H9 (cell line): ENCODE measurements at regions not wholly inside any gene's neighbourhood (a gene's known extent, or its start where the extent isn't known, plus 50 kb on each side); places are given as distances from the start of the nearest gene placed in this dataset.

Source experiments
- DNase-seq: peaks from one replicate; pipeline ENCODE4 v3.0.0-alpha.2; 2017
- H2AFZ ChIP-seq: one replicate; pipeline ENCODE4 v1.6.1; 2013; ENCODE audit warnings: mild to moderate bottlenecking, low read length, control low read depth, moderate library complexity
- H2AK5ac ChIP-seq: 2 replicates; pipeline ENCODE4 v1.6.1; 2013; ENCODE audit warnings: low read length, control low read depth, mixed read lengths; ENCODE audit not compliant: insufficient read length
- H2BK120ac ChIP-seq: one replicate; pipeline ENCODE4 v1.6.1; 2013; ENCODE audit warnings: low read depth, mild to moderate bottlenecking, low read length, control low read depth, inconsistent platforms; ENCODE audit not compliant: poor library complexity, severe bottlenecking
- H2BK12ac ChIP-seq: 2 replicates; pipeline ENCODE4 v1.6.1; 2013; ENCODE audit warnings: low read length, control low read depth, mixed read lengths, low read depth; ENCODE audit not compliant: insufficient read length
- H2BK15ac ChIP-seq: 2 replicates; pipeline ENCODE4 v1.6.1; 2013; ENCODE audit warnings: low read depth, low read length, control low read depth
- H2BK20ac ChIP-seq: one replicate; pipeline ENCODE4 v1.6.1; 2013; ENCODE audit warnings: low read depth, mild to moderate bottlenecking, low read length, control low read depth, inconsistent platforms; ENCODE audit not compliant: poor library complexity, severe bottlenecking
- H2BK5ac ChIP-seq: 2 replicates; pipeline ENCODE4 v1.6.1; 2013; ENCODE audit warnings: low read length, control low read depth, mixed read lengths; ENCODE audit not compliant: insufficient read length
- H3K14ac ChIP-seq: 2 replicates; pipeline ENCODE4 v1.6.1; 2013; ENCODE audit warnings: low read length, control low read depth; ENCODE audit not compliant: insufficient read depth
- H3K18ac ChIP-seq: 2 replicates; pipeline ENCODE4 v1.6.1; 2013; ENCODE audit warnings: low read depth, mild to moderate bottlenecking, mixed read lengths, low read length, control low read depth; ENCODE audit not compliant: insufficient read length
- H3K23ac ChIP-seq: 2 replicates; pipeline ENCODE4 v1.6.1; 2013; ENCODE audit warnings: low read length, control low read depth, mixed read lengths, low read depth; ENCODE audit not compliant: insufficient read length
- H3K23me2 ChIP-seq: 2 replicates; pipeline ENCODE4 v1.6.1; 2013; ENCODE audit warnings: low read depth, mild to moderate bottlenecking, mixed read lengths, low read length, control low read depth; ENCODE audit not compliant: insufficient read length, poor library complexity, severe bottlenecking
- H3K27ac ChIP-seq: 2 replicates; pipeline ENCODE4 v1.5.1; 2013; ENCODE audit warnings: low read length, control low read depth, mixed read lengths, low read depth; ENCODE audit not compliant: insufficient read length
- H3K27me3 ChIP-seq: 2 replicates; pipeline ENCODE4 v1.6.1; 2013; ENCODE audit warnings: low read length, control low read depth, inconsistent platforms; ENCODE audit not compliant: insufficient read depth
- H3K4ac ChIP-seq: 2 replicates; pipeline ENCODE4 v1.6.1; 2013; ENCODE audit warnings: low read depth, mild to moderate bottlenecking, control low read depth, inconsistent platforms, low read length, moderate library complexity
- H3K4me1 ChIP-seq: 2 replicates; pipeline ENCODE4 v1.6.1; 2013; ENCODE audit warnings: low read length, control low read depth, inconsistent platforms; ENCODE audit not compliant: insufficient read depth
- H3K4me2 ChIP-seq: 2 replicates; pipeline ENCODE4 v1.6.1; 2013; ENCODE audit warnings: low read length, control low read depth, mixed read lengths; ENCODE audit not compliant: insufficient read length, insufficient read depth
- H3K56ac ChIP-seq: 2 replicates; pipeline ENCODE4 v1.6.1; 2013; ENCODE audit warnings: low read depth, mild to moderate bottlenecking, mixed read lengths, low read length, control low read depth; ENCODE audit not compliant: insufficient read length
- H3K79me1 ChIP-seq: 2 replicates; pipeline ENCODE4 v1.6.1; 2013; ENCODE audit warnings: low read depth, mild to moderate bottlenecking, moderate library complexity, low read length, control low read depth, inconsistent platforms; ENCODE audit not compliant: insufficient read depth, poor library complexity, severe bottlenecking
- H3K79me2 ChIP-seq: 2 replicates; pipeline ENCODE4 v1.6.1; 2013; ENCODE audit warnings: low read length, control low read depth, inconsistent platforms; ENCODE audit not compliant: insufficient read depth
- H3K9ac ChIP-seq: 2 replicates; pipeline ENCODE4 v1.6.1; 2013; ENCODE audit warnings: low read length, control low read depth, mixed read lengths; ENCODE audit not compliant: insufficient read length; ENCODE audit errors: extremely low read depth
- H3K9me3 ChIP-seq: one replicate; pipeline ENCODE4 v1.6.1; 2013; ENCODE audit warnings: low read depth, low read length, inconsistent platforms; ENCODE audit not compliant: control insufficient read depth
- H3T11ph ChIP-seq: one replicate; pipeline ENCODE4 v1.6.1; 2013; ENCODE audit warnings: mild to moderate bottlenecking, low read length, control low read depth, inconsistent platforms
- H4K20me1 ChIP-seq: one replicate; pipeline ENCODE4 v1.6.1; 2013; ENCODE audit not compliant: control insufficient read depth, insufficient read length, insufficient read depth
- H4K5ac ChIP-seq: 2 replicates; pipeline ENCODE4 v1.6.1; 2013; ENCODE audit warnings: low read depth, mild to moderate bottlenecking, mixed read lengths, low read length, control low read depth; ENCODE audit not compliant: insufficient read length
- H4K8ac ChIP-seq: replicated peaks from 2 replicates; pipeline ENCODE4 v1.6.1; 2013; ENCODE audit warnings: low read length, control low read depth, mixed read lengths, low read depth; ENCODE audit not compliant: insufficient read length
- H4K91ac ChIP-seq: 2 replicates; pipeline ENCODE4 v1.6.1; 2013; ENCODE audit warnings: low read depth, mild to moderate bottlenecking, moderate library complexity, mixed read lengths, low read length, control low read depth; ENCODE audit not compliant: insufficient read length
- H3K27ac Mint-ChIP-seq, 3 experiments: 2 replicates in 2 of 3; 3 replicates in 1 of 3; pipeline ENCODE4 v1.8.0; 2020 to 2021; ENCODE audit warnings: mixed read lengths in 3 of 3, mild to moderate bottlenecking in 1 of 3, moderate library complexity in 1 of 3
- H3K27me3 Mint-ChIP-seq: 2 replicates; pipeline ENCODE4 v1.8.0; 2021; ENCODE audit warnings: low read depth, mild to moderate bottlenecking, moderate library complexity, mixed read lengths
- H3K36me3 Mint-ChIP-seq, 3 experiments: 2 replicates in 2 of 3; 3 replicates in 1 of 3; pipeline ENCODE4 v1.8.0; 2020 to 2021; ENCODE audit warnings: low read depth in 3 of 3, mixed read lengths in 3 of 3; ENCODE audit not compliant: insufficient read depth in 1 of 3
- H3K4me1 Mint-ChIP-seq, 2 experiments: 2 replicates each; pipeline ENCODE4 v1.8.0; 2020; ENCODE audit warnings: mixed read lengths in 2 of 2
- H3K4me3 Mint-ChIP-seq, 2 experiments: 2 replicates in 1 of 2; 3 replicates in 1 of 2; pipeline ENCODE4 v1.8.0; 2020 to 2021; ENCODE audit warnings: mild to moderate bottlenecking in 2 of 2, mixed read lengths in 2 of 2, moderate library complexity in 1 of 2
- H3K9me3 Mint-ChIP-seq, 2 experiments: 2 replicates in 1 of 2; 3 replicates in 1 of 2; pipeline ENCODE4 v1.8.0; 2020; ENCODE audit warnings: mild to moderate bottlenecking in 2 of 2, mixed read lengths in 2 of 2, moderate library complexity in 1 of 2
- CTCF ChIP-seq: fragments of 200-600 bp; sonication (generic); conservative IDR thresholded peaks from 3 replicates; pipeline ENCODE4 v1.8.0; 2021; ENCODE audit warnings: antibody characterized with exemption, mild to moderate bottlenecking
- WGBS: extraction: QIAGEN DNeasy Blood & Tissue Kit; methylation state at CpG from one replicate; pipeline ENCODE4 v1.1.7; 2013; ENCODE audit warnings: missing lambda C conversion rate, low lambda C conversion rate, mixed read lengths; ENCODE audit not compliant: insufficient read length; ENCODE audit errors: extremely low coverage; 5-methylcytosine and 5-hydroxymethylcytosine counted together

GRCh38 chr10:83564889-83565588 is 574.3 kb upstream of the GHITM start:
- no peak overlapping the region for H3K27ac Mint-ChIP-seq
- H2BK120ac ChIP-seq, result no peak overlapping the region
- H3K4me2 ChIP-seq, result no peak overlapping the region
- H2BK20ac ChIP-seq, result no peak overlapping the region
- H3K18ac ChIP-seq, result no peak overlapping the region
- H3K27me3 Mint-ChIP-seq, result no peaks in the 10 kb centered on the region
- no peak overlapping the region for H3K14ac ChIP-seq
- no peak overlapping the region for H3K23ac ChIP-seq
- H3T11ph ChIP-seq, result no peak overlapping the region
- H3K36me3 Mint-ChIP-seq, result no peaks in the 10 kb centered on the region
- no CpG with 5 or more reads among the region's 32 CpGs for WGBS
- H4K20me1 ChIP-seq, result no peaks in the 10 kb centered on the region
- no peak overlapping the region for H3K56ac ChIP-seq
- no peak for DNase-seq
- TF ChIP-seq CTCF, result no peak
- H3K4me3 Mint-ChIP-seq, result no peak overlapping the region
- H3K9me3 ChIP-seq, result no peaks in the 10 kb centered on the region
- no peaks in the 10 kb centered on the region; a peak in 1 of 5 replicates for H3K9me3 Mint-ChIP-seq
- peaks cover 4 to 5% of the 10 kb centered on the region in 2 experiments; a peak in 2 of 4 replicates for H3K4me1 Mint-ChIP-seq
- H3K9ac ChIP-seq, result no peak overlapping the region
- H3K27me3 ChIP-seq, result no peaks in the 10 kb centered on the region
- no peak overlapping the region for H3K4ac ChIP-seq
- no peak overlapping the region for H2AFZ ChIP-seq
- H3K79me2 ChIP-seq, result no peaks in the 10 kb centered on the region
- H3K79me1 ChIP-seq, result no peaks in the 10 kb centered on the region
- H2BK5ac ChIP-seq, result no peak overlapping the region
- H3K4me1 ChIP-seq, result no peaks in the 10 kb centered on the region
- H3K23me2 ChIP-seq, result no peaks in the 10 kb centered on the region
- no peak overlapping the region for H4K5ac ChIP-seq
- H3K27ac ChIP-seq, result no peak overlapping the region
- H2BK12ac ChIP-seq, result no peak overlapping the region
- no peak overlapping the region for H2BK15ac ChIP-seq
- no peak overlapping the region for H2AK5ac ChIP-seq
- no peak overlapping the region for H4K8ac ChIP-seq
- no peak overlapping the region for H4K91ac ChIP-seq
